GM19035 (cell line): ENCODE measurements at regions not wholly inside any gene's neighbourhood (a gene's known extent, or its start where the extent isn't known, plus 50 kb on each side); places are given as distances from the start of the nearest gene placed in this dataset.

Experiments
- ATAC-seq: cut with Tn5 transposase; IDR thresholded peaks from one replicate; pipeline ENCODE4 v1.9.1; 2021; ENCODE audit not compliant: unreplicated experiment

DNA sequence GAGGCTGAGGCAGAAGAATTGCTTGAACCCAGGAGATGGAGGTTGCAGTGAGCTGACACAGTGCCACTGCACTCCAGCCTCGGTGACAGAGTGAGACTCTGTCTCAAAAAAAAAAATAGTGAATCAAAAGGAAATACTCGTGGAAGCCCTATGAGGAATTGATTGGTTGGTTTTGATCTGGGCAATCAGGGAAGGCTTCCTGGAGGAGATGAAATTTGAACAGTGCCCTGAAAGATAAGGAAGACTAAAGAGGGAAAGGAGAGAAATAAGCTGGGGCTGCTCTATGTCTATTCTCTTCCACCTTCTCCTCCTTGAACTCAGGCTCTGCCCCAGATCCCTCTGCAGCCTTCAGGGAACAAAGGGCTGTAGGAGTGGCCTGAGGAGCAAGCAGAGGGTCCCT lies 54.1 kb downstream of the IRF2BPL start:
- no peak for ATAC-seq

DNA sequence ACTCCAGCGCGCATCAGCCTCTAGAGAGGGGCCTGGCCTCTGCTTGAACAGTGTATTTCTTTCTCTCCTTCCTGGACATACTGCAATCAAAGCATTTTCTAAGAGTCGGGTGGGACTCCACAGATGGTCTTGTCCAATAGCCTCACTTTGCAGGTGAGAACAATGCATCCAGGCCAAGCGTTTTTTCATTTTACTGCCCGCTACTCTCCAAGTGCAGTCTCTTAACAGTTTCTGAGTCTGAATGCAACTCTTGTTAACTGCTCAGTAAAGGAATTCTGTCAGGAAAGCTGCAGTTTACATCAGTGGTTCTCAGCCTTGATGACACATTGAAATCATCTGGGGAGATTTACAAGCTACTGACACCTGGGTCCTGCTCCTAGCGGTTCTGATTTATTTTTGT lies 57.0 kb downstream of the IRF2BPL start:
- no peak for ATAC-seq

DNA sequence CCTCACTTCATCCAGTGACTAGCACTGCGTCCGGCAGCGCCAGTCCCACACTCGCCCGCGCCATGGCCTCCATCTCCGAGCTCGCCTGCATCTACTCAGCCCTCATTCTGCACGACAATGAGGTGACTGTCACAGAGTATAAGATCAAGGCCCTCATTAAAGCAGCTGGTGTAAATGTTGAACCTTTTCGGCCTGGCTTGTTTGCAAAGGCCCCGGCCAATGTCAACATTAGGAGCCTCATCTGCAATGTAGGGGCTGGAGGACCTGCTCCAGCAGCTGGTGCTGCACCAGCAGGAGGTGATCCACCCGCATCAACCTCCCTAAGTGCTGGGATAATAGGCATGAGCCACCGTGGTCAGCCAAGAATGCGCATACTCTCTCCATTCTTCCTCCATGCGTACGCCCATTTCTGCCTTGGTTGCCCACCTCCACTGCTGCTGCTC lies 59.9 kb downstream of the IRF2BPL start:
- ATAC-seq: no peak

DNA sequence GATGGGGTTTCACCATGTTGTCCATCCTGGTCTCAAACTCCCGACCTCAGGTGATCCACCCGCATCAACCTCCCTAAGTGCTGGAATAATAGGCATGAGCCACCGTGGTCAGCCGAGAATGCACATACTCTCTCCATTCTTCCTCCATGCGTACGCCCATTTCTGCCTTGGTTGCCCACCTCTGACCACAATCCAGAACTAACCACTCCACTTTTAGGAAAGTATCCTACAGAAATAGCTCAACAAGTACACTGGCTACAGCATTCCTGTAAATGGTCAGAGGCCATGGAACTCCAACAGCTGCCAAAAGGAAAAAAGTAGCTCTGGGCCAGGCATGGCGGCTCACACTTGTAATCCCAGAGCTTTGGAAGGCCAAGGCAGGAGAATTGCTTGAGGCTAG lies 60.7 kb downstream of the IRF2BPL start:
- no peak for ATAC-seq

DNA sequence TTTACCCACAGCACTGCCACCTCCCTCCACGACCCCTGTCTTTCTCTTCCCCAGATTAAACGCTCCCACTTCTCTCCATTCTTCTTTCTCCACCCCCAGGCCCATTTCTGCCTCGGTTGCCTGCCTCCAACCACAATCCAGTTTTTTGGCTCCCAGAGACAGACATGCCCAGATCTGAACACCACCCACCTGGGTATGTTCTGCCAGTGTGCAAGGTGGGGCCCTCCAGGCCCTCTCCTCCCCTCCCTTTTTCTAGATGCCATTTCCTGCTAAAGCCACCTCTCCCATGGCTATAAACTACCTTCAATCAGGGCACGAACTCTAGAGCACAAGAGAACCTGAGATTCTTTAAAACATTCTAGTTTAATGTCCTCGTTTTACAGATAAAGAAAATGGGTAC lies 63.3 kb downstream of the IRF2BPL start:
- ATAC-seq: no peak

DNA sequence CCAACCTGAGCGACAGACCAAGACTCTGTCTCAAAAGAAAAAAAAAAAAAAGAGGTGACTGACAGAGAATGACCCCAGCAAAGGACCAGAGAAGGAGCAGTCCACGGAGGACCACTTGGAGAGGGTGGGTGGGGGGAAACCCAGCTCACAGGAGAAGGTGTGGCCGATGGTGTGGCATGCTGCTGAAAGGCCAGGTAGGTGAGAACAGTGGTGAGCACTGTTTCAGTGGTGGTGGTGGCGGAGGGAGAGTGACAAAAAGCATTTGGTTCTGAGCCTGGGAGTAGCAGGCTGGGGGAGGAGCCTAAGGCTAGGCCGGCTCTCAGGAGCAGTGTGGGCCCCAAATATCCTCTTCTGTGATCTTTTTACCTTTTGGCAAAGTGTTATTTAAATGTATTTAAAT lies 63.8 kb downstream of the IRF2BPL start:
- no peak for ATAC-seq

DNA sequence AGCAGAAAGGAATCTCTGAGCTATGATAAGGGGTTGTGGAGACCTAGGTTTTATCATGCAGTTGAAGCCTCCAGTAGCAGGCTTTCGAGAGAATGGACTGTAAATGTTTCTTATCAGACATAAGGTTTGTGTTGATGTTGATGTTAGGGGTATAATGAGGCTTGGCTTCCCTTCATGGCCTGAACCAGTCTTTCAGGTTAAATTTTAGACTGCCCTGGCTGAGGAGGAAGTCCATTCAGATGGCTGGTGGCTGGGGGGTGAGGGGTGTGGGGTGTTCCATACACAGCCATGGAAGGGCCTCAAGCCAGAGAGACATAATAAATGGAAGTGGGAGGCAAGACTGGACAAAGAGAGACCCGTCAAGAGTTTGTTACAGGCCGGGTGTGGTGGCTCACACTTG lies 65.1 kb downstream of the IRF2BPL start:
- ATAC-seq: no peak

DNA sequence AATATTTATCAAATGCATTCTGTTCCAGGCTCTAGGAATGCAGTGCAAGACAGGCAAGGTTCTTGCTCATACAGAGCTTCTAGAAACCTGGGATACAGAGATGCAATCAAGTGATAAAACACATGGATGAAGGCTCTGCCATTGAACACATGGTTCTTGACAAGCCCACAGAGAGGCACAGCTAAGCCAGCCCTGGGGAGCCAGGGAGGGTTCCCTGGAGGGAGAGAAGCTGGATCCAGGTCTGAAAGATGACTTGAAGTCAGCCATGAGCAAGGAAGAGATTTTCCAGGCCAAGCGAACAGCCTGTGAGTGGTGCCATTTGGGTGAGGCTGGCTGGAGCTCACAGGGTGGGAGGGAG lies 66.2 kb downstream of the IRF2BPL start:
- ATAC-seq: no peak

DNA sequence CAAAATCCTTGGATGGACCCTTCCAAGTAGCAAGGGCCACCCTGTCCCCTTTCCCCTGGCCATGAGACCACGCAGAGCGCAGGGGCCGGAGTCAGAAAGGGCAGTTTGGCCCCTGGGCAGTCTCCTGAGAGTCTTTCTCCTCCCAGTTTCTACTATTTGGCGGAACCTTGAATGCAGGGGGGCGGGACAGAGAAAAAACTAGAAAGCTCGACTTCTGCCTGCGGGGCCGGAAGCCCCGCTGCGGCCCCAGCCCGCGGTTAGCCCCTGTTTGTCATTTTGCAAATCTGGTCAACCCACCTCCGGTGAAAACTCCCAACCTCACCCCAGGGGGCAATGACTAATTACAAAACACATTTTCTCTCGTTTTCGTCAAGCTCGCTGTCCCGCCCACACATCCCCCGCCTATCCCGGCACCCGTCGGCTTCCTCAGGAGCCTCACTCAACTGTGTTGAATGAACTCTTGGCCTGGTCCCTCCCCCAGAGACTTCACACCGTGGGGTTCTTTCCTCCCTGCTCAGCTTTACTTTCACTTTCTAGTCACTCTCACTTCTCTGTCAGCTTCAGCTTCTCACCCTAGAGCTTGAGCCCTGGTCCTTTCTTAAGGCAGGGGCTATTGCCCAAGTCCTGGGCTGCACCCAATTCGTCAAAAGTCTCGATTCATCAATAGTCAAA lies 66.7 kb downstream of the IRF2BPL start:
- peak; percentile 84 for ATAC-seq

DNA sequence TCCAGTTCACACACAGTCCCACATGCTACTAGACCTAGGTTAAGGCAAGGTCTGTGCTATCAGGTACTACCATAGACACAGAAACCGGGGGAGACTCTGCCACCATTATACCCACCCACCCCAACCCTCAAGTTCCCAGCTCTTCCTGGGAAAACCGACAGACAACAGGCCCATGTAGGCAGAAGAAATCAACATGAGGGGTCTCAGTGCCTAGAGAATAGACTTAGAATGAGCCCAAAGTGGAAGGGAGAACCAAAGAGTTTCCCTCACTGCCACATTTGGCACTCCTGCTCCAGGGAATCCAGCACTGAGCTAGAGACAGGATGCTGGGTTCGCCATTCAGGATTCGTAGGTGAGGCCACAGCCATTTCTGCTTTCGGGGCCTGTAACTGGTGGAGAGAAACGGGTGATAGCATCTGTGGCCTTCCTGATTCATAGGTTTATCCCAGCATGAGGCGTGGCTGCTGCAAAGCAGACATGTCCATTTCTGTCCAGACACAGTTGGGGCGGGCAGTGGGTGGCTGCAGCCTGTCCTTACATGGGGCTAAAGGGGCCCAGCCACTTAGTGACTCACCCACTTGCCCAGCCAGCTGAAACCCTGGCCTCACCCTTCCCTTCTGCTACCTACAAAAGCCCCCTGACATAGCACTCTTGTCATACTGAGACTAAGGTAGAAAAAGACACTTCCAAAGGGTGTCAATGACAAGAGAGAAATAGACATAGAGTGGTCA lies 69.4 kb downstream of the IRF2BPL start:
- ATAC-seq: peak; percentile 32

DNA sequence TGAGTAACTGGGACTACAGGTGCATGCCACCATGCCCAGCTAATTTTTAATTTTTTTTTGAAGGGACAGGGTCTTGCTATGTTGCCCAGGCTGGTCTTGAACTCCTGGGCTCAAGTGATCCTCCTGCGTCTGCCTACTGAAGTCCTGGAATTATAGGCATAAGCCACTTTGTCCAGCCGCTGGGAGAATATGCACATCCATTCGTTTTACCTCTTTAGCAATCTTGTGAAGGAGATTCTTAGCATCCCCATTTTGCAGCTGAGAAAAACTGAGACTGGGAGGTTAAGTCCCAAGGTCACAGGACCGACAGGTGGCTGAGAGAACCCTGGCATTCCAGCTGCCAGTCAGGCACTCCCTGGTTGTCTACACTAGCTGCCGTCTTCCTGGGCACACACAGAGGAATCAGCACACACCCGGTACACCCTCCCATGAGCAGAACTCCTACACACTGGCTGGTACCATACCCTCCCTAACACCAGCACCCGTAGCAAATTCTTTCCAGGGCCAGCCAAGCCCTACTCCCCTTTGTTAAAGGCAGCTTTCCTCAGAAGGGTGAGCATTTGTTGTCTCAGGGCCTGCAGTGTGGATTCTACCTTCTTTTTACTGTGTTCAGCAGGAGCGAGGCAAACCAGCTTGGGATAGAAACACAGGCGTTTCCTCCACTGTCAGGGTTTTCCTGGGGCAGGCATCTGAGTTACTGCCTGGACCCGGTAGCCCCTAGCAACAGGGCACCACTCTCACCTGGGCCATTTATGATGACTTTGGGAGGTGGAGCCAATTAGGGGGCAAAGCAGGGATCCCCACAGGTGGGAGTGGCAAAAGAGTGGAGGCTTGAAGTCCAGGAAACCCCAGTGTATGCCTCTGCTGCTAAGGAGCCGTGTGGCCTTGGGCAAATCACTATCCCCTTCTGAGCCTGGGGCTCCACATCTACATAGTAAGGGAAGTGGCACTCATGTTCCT lies 70.2 kb downstream of the IRF2BPL start:
- ATAC-seq: no peak

DNA sequence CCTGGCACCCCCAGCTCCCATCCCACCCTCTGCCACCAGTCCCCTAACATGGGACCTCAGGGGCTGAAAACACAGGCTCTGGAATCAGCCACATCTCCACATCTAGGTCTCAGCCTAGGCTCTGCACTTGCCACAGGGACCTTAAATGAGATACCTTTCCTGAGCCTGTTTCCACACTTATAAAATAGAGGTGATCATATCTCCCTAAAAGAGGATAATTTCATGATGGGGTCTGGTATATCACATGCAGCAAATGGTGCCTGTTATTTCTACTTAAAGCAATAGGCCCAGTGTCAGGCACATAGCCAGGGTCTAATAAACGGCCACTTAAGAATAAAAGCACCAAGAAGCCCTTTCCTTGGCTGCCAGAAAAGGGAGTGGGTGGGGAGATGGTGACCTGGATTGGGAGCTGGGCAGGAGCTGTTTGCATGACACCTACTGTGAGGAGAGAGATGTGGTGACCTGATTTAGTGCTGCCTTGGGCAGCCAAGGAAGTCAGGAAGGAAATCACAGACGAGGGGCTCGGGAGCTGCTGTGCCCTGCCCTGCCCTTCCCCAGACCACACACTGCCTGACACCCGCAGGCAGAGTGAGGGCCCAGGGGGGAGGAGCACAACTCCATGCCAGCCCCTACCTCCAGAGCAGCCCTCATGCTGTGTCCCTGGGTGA lies 71.2 kb downstream of the IRF2BPL start:
- ATAC-seq: no peak

DNA sequence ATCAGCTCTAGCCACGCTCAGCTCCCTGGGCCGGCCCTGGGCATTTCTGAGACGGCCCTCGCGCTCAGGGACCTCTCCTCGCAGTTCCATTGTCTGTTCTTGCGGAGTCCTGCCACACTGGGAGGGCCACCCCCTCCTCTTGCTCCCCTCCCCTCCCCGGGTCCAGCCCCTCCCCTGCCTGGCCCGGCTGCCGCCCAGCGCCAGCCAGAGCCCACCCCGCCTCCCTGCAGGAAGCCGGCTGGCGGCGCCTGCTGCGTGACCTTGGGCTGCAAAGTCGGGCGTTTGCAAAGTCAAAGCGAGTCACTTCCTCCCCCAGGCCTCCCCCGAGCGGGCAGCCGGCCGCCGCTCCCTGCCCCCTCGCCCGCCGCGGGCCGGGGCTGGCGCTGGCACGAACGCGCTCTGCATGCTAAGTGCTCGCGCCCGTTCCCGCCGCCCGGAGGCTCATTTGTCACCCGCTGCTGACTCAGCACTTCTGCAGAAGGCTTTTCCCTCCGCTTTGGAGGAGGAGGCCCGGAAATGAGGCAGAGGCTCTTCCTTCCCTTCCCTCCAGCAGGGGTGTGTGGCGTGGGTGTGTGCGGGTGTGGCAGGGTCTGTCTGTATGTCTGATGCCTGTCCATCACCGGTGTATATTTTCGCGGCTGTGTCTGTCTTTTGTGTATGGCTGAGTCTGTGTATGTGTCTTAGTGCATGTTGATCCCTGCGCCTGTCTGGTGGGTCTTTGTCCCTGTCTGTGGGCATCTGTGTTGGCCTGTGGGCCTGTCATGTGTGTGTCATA lies 72.0 kb downstream of the IRF2BPL start:
- peak; percentile 32 for ATAC-seq

DNA sequence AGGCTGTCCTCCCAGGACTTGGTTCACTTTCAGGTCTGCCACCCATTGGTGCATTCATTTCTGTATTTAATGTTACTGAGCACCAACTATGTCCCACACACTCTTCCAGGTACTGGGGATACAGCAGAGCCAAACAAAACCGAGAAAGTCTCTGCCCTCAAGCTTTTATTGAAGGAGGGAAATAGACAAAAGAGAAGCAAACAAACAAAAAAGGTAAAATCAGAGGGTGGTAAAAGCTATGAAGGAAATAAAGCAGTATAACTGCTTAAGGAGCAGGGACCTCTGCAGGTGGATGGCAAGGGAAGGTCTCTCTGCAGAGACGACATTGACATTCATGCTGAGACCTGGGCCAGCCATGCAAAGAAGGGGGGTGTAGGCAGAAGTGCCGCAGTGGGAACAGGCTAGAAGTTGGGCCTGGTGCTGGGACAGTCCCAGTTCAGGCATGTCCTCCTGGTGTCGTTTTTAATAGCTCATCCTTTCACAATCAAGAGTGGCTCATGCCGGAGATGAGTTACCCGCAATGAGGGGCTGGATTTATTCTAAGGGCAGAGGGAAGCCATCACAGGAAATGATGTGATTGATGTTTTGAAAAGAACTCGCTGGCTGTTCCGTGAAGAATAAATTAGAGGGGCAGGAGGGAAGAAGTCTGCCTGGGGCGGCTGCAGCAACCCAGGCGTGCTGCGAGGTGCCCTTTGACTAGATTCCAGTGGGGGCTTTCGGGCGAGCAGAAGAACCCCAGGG lies 72.8 kb downstream of the IRF2BPL start:
- ATAC-seq: peak; percentile 19

DNA sequence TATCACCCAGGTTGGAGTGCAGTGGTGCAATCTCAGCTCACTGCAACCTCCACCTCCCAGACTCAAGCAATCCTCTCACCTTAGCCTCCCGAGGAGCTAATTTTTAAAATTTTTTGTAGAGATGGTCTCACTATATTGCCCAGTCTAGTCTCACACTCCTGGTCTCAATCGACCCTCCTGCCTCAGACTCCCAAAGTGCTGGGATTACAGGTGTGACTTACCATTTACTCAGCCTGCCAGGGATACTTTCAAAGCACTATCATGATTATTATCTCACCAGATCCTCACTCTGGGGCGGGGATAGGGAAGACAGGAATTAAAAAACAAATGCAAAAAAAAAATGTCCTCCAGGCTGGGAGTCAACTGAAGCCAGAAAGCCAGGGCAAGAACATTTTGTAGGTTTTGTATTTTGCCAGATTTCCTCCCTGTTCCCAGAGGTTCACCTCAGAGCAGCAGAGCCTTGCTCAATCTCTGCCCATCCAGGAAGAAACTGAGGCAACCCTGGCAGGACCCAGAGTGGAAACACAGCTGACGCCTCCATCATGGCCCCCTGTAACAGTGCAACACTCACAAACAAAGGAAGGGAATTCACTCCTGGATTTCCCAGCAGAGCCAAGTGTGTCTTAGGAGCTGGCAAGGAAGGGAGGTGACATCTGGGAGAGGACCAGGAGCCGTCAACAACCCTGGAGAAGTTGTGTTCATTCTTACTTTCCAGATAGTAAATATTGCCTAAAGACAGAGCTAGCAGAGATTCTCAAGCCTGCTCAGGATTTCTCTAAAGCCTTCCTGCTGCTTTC lies 73.9 kb downstream of the IRF2BPL start:
- ATAC-seq: no peak

DNA sequence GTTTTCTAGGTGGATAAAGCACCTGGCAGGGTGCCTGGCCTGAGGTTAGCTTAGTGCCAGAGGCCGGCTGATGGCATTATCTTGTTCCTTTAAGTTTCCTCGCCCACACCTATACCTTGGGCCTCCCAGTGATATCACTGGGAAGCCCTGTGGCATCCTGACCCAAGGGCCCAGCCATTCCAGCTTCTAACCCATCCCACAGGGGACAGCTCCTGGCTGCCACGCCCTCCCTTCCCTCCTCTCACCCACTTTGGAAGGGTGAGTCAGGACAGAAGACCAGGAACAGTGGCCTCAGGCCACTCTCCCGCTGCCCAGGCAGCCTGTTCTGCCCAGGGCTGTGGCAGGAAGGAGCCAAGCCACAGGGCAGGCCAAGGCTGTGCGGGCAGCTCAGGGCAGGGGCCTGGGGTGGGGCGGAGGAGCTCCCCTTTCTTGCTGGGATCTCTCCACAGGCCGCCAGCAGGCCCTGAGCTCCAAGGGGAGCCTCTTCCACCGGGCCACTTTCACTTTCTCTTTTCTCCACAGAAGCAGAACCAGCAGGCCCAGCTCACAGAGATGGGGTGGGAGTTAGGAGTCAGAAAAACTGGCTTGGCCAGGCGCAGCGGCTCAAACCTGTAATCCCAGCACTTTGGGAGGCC lies 75.1 kb downstream of the IRF2BPL start:
- ATAC-seq: no peak

DNA sequence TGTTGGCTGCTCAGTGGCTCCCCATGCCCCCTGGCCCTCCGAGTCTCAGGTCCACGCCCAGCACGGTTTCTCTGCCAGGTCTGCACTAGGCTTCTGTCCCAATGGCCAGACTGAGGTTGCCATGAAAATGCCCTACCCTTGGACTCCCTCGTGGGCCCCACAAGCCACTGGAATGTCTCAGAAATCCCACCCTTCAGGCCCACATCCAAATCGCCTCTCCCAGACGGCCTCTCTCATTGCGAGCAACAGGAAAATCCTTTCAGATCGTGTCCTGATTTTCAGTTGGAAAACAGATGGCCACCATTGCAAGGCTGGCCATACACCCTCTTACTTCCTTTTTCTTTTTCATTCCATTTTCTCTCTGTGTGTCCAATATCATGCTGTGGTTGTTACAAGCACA lies 77.3 kb downstream of the IRF2BPL start:
- no peak for ATAC-seq
